GM18511 (cell line): ENCODE measurements at regions not wholly inside any gene's neighbourhood (a gene's known extent, or its start where the extent isn't known, plus 50 kb on each side); places are given as distances from the start of the nearest gene placed in this dataset.
"Not testable (repeated sequence)": the region's sequence is repeated elsewhere in the genome, so short reads cannot be mapped to it uniquely, and the experiment has no call there.

Experiments used
- ATAC-seq: cut with Tn5 transposase; IDR thresholded peaks from one replicate; pipeline ENCODE4 v1.9.1; 2021; ENCODE audit warnings: mild to moderate bottlenecking, moderate library complexity; ENCODE audit not compliant: unreplicated experiment

DNA sequence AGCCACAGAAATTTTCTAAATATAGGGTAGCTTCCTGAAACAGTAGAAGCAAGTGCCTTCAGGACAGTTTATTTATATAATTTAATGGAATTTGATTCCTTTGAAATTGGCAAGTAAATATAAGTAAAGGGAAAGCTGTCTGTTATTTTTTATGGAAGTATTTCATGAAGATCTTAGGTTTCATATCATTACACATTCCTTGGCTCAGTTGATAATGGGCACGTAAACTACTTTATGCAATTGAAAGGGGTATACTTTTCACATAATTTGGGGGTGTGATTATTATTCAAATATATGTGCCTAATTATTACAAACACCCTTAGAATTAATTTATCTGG is 71.1 kb upstream of the RAP1B start:
- no peak for ATAC-seq

DNA sequence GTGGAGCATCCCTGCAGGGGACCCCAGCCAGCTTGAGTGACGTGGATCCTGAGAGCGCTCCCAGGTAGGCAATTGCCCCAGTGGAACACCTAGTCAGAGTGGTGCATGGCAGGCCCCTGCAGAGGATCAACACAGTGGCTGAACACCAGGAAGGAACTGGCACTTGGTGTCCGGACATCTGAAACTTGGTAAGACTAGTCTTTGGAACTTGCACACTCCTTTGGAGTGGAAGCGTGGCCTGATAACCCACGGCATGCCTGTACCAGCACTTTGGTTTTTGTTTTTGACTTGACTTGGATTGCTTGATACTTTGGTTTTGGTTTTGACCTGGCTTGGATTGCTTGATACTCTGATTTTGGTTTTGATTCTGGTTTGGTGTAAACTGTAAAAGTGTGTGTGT is 69.9 kb upstream of the RAP1B start:
- not testable (repeated sequence) for ATAC-seq

DNA sequence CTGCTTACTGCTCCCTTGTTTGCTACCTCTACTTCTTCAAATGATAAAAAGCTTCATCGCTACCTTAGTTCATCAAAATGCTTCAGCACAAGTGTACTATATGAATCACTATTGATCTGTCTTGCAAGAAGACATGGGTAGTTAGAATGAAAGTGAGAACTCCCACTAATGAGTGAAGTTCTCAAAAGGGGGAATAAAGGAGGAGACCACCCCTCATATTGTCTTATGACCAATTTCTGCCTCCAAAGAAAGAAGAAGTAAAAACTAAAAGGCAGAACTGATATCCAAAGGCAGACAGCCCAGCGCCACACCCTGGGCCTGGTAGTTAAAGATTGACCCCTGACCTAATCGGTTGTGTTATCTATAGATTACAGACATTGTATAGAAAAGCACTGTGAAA is 63.4 kb upstream of the RAP1B start:
- not testable (repeated sequence) for ATAC-seq

DNA sequence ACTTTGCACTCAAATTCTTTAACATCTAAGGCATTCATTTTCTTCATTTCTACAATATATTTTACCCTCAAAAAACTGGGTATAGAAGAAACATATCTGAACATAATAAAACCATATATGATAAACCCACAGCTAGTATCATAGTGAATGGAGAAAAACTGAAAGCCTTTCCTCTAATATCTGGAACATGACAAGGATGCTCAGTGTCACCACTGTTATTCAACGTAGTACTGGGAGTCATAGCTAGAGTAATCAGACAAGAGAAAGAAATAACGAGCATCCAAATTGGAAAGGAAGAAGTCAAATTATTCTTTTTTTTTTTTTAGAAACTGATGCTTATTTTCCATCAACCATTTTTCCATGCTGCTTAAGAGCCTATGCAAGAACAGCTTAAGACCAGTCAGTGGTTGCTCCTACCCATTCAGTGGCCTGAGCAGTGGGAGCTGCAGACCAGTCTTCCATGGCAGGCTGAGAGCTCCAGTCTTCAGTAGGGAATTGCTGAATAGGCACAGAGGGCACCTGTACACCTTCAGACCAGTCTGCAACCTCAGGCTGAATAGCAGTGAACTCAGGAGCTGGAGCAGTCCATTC is 58.0 kb upstream of the RAP1B start:
- not testable (repeated sequence) for ATAC-seq

DNA sequence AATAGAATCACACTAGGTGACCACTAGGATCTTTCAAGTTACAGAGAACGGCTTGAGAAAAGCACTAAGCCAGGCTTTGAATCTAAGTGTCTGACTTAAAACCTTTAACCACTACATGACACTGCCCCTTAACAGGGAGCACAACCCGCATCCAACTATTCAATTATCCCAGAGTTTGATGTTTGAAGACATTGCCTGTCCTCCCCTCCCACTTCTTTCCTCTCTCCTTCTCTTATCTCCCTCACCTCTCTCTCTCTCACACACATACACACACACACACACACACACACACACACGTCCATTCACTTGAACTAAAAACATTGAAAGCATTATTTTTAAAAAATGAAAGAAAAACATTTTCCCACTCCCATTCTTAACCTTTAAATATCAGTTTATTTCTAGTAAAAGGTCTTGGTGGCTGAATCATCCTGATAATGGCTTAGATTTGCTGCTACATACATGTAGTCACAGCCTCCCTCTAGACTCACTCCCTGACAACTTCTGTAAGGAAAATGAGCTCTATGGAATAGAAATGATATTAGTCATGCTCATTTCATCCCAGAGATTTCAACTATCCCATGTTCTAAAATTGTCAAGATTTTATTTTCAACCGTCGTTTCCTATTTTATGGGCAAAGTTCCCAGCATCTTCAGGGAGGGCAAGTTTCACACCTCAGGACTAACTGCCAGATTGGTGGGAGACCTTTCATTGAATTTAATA is 53.5 kb upstream of the RAP1B start:
- ATAC-seq: no peak

DNA sequence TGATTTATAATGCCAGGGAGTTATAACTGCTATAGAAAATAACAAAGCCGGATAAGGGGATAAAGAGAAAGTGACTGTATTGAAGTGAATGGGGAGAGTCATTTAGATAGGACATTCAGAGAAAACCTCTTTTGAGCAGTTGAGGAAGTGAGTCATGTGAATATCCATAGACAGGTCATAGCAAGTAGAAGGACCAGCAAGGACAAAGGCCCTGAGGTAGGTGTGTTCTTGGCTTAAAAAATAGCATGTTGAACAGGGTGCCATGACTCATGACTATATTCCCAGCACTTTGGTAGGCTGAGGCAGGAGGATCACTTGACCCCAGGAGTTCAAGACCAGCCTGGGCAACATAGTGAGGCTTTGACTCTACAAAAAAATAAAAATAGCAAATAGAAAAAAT is 51.5 kb upstream of the RAP1B start:
- ATAC-seq: no peak

DNA sequence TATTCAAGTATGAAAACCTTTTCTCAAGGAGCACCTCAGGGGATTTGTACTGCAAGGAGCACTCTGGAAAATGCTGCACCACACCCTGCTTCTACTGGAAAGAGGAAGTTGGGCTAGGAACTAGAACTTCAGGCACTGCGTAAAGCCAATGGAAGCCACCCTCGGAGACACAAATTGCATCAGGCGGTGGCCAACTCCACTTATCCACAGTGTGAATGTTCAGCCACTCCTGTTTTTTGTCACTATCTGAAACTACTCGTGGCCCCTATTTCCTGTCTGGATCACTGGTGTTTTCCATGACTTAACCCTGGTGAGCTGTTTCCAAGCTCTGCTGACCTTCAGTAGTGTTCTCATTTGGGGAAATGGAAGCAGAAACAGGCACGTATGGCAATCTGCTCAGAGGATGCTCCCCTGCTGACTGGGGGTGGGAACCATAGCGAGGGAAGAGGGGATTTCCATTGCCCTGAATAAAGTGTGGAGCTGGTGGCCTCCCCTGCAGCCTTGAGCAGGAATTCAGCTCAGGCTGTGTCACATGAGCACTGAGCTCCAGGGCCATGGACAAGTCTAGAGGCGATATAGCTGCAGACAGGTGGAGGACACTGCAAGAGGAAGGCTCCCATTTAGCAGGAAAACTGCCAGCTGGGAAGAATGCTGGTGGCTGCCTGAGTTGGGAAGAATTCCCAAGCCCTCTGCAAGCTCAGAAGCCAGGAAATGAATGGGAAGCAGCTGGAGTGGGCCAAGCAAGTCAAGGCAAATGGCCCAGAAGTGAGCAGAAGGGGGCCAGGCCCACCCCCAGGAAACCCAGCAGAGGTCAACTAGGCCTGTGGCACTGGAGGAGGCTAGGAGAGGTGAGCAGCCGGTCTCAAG is 50.5 kb upstream of the RAP1B start:
- no peak for ATAC-seq

DNA sequence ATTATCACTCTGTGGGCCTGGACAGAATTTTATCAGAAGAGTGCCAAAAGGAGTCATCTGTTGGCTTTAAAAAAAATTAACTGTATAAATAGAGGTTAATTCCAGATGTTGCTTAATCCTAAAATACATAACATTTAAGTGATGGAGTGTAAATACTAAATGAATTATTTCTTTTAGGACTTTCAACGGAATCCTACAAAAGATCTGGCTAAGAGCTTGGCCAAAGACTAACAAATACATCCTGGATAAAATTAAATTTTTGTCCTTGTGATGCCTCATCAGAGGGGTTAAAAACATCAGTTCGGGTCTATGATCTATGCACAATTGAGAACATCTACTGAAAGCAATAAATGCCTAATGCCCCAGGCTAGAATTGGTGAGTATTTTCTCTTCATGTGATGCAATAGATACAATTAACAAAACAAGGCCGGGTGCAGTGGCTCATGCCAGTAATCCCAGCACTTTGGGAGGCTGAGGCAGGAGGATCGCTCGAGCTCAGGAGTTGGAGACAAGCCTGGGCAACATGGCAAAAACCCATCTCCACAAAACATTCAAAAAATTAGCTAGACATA is 49.8 kb upstream of the RAP1B start:
- no peak for ATAC-seq
